Memory B cell (primary cell): ENCODE measurements at regions not wholly inside any gene's neighbourhood (a gene's known extent, or its start where the extent isn't known, plus 50 kb on each side); places are given as distances from the start of the nearest gene placed in this dataset.

Source experiments
- ATAC-seq: fragments of 150-1000 bp; cut with Tn5 transposase; 2 replicates; pipeline ENCODE4 v1.10.0; 2021; ENCODE audit warnings: low read depth, mild to moderate bottlenecking, moderate library complexity
- DNase-seq, 2 donors: peaks; one replicate each; pipeline ENCODE4 v3.0.0; 2022; ENCODE audit warnings: low spot score in 2 of 2
- H3K27ac Mint-ChIP-seq: one replicate; pipeline ENCODE4 v1.8.0; 2022; ENCODE audit warnings: mild to moderate bottlenecking, moderate library complexity, mixed read lengths
- H3K27me3 Mint-ChIP-seq: one replicate; pipeline ENCODE4 v1.8.0; 2022; ENCODE audit warnings: mixed read lengths
- H3K36me3 Mint-ChIP-seq: one replicate; pipeline ENCODE4 v1.8.0; 2022; ENCODE audit warnings: mild to moderate bottlenecking, mixed read lengths
- H3K4me1 Mint-ChIP-seq: one replicate; pipeline ENCODE4 v1.8.0; 2022; ENCODE audit warnings: mixed read lengths
- H3K4me3 Mint-ChIP-seq: one replicate; pipeline ENCODE4 v1.8.0; 2022; ENCODE audit warnings: mild to moderate bottlenecking, moderate library complexity, mixed read lengths
- H3K9me3 Mint-ChIP-seq: one replicate; pipeline ENCODE4 v1.8.0; 2022; ENCODE audit warnings: mixed read lengths

DNA sequence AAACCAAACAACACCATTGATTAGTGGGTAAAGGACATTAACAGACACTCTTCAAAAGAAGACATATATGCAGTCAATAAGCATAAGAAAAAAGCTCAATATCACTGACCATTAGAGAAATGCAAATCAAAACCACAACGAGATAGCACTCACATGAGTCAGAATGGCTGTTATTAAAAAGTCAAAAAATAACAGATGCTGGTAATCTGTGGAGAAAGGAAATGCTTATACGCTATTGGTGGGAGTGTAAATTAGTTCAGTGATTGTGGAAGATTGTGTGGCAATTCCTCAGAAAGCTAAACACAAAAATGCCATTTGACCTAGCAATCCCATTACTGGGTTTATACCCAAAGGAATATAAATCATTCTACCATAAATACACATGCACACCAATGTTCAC, 182.6 kb downstream of the TRPC6 start:
- DNase-seq (no peak), ATAC-seq (no peak)
- H3K36me3 Mint-ChIP-seq: no peaks in the 10 kb centered on the region
- H3K27ac Mint-ChIP-seq: no peak overlapping the region
- no peaks in the 10 kb centered on the region for H3K9me3 Mint-ChIP-seq
- no peak overlapping the region for H3K4me3 Mint-ChIP-seq
- H3K27me3 Mint-ChIP-seq: peaks cover 1% of the 10 kb centered on the region
- no peaks in the 10 kb centered on the region for H3K4me1 Mint-ChIP-seq

- ATAC-seq (no peak), DNase-seq (no peak)
- peaks cover 1% of the 10 kb centered on the region for H3K27me3 Mint-ChIP-seq
- peaks cover 3% of the 10 kb centered on the region for H3K9me3 Mint-ChIP-seq
- no peaks in the 10 kb centered on the region for H3K4me1 Mint-ChIP-seq
- no peaks in the 10 kb centered on the region for H3K36me3 Mint-ChIP-seq
- no peak overlapping the region for H3K4me3 Mint-ChIP-seq
- no peak overlapping the region for H3K27ac Mint-ChIP-seq
Observed at GRCh38 chr11:101397979-101398378, 185.8 kb downstream of the TRPC6 start.

GRCh38 chr11:101390539-101390938, 193.3 kb downstream of the TRPC6 start:
- Mint-ChIP-seq H3K27me3 (no peaks in the 10 kb centered on the region), H3K36me3 (no peaks in the 10 kb centered on the region), H3K9me3 (peaks cover 3% of the 10 kb centered on the region), H3K4me1 (no peaks in the 10 kb centered on the region), H3K4me3 (no peak overlapping the region), H3K27ac (no peak overlapping the region)
- no peak for ATAC-seq
- DNase-seq: no peak

- DNase-seq: no peak
- no peak overlapping the region for H3K4me3 Mint-ChIP-seq
- ATAC-seq: no peak
- H3K9me3 Mint-ChIP-seq: peaks cover 8% of the 10 kb centered on the region
- H3K36me3 Mint-ChIP-seq: peaks cover 2% of the 10 kb centered on the region
- H3K27ac Mint-ChIP-seq: no peak overlapping the region
- no peaks in the 10 kb centered on the region for H3K4me1 Mint-ChIP-seq
- H3K27me3 Mint-ChIP-seq: peaks cover 2% of the 10 kb centered on the region
Observed at GRCh38 chr11:101369835-101370234, 214.0 kb downstream of the TRPC6 start.

GRCh38 chr11:101363706-101364275, 220.0 kb downstream of the TRPC6 start:
- Mint-ChIP-seq H3K9me3 (peaks cover 20% of the 10 kb centered on the region), H3K4me3 (no peak overlapping the region), H3K27ac (no peak overlapping the region), H3K4me1 (no peaks in the 10 kb centered on the region), H3K27me3 (peaks cover 2% of the 10 kb centered on the region), H3K36me3 (peaks cover 2% of the 10 kb centered on the region)
- ATAC-seq: no peak
- no peak for DNase-seq

GRCh38 chr11:101362643-101363042, 221.2 kb downstream of the TRPC6 start:
- peaks cover 2% of the 10 kb centered on the region for H3K36me3 Mint-ChIP-seq
- peaks cover 24% of the 10 kb centered on the region for H3K9me3 Mint-ChIP-seq
- DNase-seq: no peak
- H3K4me3 Mint-ChIP-seq: no peak overlapping the region
- H3K27me3 Mint-ChIP-seq: no peaks in the 10 kb centered on the region
- no peak for ATAC-seq
- H3K4me1 Mint-ChIP-seq: no peaks in the 10 kb centered on the region
- no peak overlapping the region for H3K27ac Mint-ChIP-seq

DNA sequence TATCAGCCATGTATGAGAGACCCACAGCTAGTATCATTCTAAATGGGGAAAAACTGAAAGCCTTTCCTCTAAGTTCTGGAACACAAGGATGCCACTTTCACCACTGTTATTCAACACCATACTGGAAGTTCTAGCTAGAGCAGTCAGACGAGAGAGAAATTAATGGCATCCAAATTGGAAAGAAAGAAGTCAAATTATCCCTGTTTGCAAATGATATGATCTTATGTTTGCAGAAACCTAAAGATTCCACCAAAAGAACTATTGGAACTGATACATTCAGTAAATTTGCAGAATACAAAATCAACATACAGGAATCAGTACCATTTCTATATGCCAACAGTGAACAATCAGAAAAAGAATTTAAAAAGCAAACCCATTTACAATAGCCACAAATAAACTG, 226.0 kb downstream of the TRPC6 start:
- H3K27ac Mint-ChIP-seq: no peak overlapping the region
- ATAC-seq: no peak
- no peak overlapping the region for H3K4me3 Mint-ChIP-seq
- H3K36me3 Mint-ChIP-seq: no peaks in the 10 kb centered on the region
- no peak for DNase-seq
- H3K27me3 Mint-ChIP-seq: no peaks in the 10 kb centered on the region
- H3K9me3 Mint-ChIP-seq: peaks cover 17% of the 10 kb centered on the region
- H3K4me1 Mint-ChIP-seq: no peaks in the 10 kb centered on the region

- Mint-ChIP-seq H3K4me3 (no peak overlapping the region), H3K27ac (no peak overlapping the region), H3K9me3 (peaks cover 9% of the 10 kb centered on the region), H3K36me3 (no peaks in the 10 kb centered on the region), H3K4me1 (no peaks in the 10 kb centered on the region), H3K27me3 (no peaks in the 10 kb centered on the region)
- DNase-seq (no peak), ATAC-seq (no peak)
Observed at GRCh38 chr11:101354801-101355200, 225.2 kb upstream of the PGR start.

DNA sequence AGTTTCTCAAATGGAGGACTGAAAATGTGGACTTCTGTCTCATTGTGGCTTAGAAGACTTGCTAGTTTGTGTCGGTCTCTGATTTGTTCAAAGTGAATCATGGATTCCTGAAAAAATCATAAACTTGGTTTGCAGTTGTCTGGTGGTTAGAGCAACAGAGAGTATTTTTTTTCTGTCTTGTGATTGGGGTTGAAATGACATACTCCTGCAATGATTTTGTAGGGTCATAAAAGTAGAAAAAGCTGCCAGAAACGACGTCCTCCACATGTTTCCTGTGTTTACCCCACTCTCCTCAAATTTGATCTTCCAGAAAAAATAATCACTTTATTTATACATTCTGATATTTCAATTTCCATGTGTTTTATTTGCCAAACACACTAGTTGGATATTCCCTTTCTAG, 219.2 kb upstream of the PGR start:
- no peak overlapping the region for H3K27ac Mint-ChIP-seq
- peaks cover 1% of the 10 kb centered on the region for H3K27me3 Mint-ChIP-seq
- H3K9me3 Mint-ChIP-seq: no peaks in the 10 kb centered on the region
- no peaks in the 10 kb centered on the region for H3K4me1 Mint-ChIP-seq
- no peaks in the 10 kb centered on the region for H3K36me3 Mint-ChIP-seq
- no peak for ATAC-seq
- no peak overlapping the region for H3K4me3 Mint-ChIP-seq
- no peak for DNase-seq

- no peak overlapping the region for H3K4me3 Mint-ChIP-seq
- no peaks in the 10 kb centered on the region for H3K4me1 Mint-ChIP-seq
- H3K27me3 Mint-ChIP-seq: peaks cover 1% of the 10 kb centered on the region
- H3K27ac Mint-ChIP-seq: no peak overlapping the region
- ATAC-seq (no peak), DNase-seq (no peak)
- H3K36me3 Mint-ChIP-seq: no peaks in the 10 kb centered on the region
- peaks cover 4% of the 10 kb centered on the region for H3K9me3 Mint-ChIP-seq
Observed at GRCh38 chr11:101346591-101346990, 217.0 kb upstream of the PGR start.

DNA sequence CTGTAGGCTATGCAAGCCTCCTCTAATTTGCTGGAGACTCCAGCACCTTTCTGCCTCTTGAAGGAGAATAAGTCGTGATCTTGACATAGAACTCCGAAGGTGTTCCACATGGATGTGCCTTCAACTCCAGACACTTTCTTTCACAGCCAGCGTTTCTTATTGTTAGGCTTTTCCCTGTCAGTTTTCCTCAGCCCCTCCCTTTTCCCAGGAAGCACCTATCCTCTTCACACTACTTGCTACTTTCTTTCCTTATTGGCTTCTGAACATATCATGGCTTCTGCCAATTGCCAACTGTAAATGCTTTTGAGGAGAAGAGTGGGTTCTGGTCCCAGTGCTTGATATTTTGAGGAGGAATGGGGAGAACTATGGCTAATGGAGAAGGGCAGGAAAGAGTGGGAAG, 216.3 kb upstream of the PGR start:
- DNase-seq: no peak
- H3K27ac Mint-ChIP-seq: no peak overlapping the region
- no peaks in the 10 kb centered on the region for H3K36me3 Mint-ChIP-seq
- H3K9me3 Mint-ChIP-seq: peaks cover 4% of the 10 kb centered on the region
- ATAC-seq: no peak
- peaks cover 1% of the 10 kb centered on the region for H3K27me3 Mint-ChIP-seq
- H3K4me3 Mint-ChIP-seq: no peak overlapping the region
- no peaks in the 10 kb centered on the region for H3K4me1 Mint-ChIP-seq

GRCh38 chr11:101342307-101342706, 212.7 kb upstream of the PGR start:
- H3K27ac Mint-ChIP-seq: no peak overlapping the region
- H3K9me3 Mint-ChIP-seq: peaks cover 4% of the 10 kb centered on the region
- H3K4me1 Mint-ChIP-seq: no peaks in the 10 kb centered on the region
- ATAC-seq (no peak), DNase-seq (no peak)
- H3K27me3 Mint-ChIP-seq: no peaks in the 10 kb centered on the region
- no peak overlapping the region for H3K4me3 Mint-ChIP-seq
- no peaks in the 10 kb centered on the region for H3K36me3 Mint-ChIP-seq

GRCh38 chr11:101341578-101341977, 212.0 kb upstream of the PGR start:
- ATAC-seq (no peak), DNase-seq (no peak)
- no peaks in the 10 kb centered on the region for H3K4me1 Mint-ChIP-seq
- H3K27me3 Mint-ChIP-seq: no peaks in the 10 kb centered on the region
- no peaks in the 10 kb centered on the region for H3K36me3 Mint-ChIP-seq
- H3K4me3 Mint-ChIP-seq: no peak overlapping the region
- H3K27ac Mint-ChIP-seq: no peak overlapping the region
- H3K9me3 Mint-ChIP-seq: peaks cover 4% of the 10 kb centered on the region

DNA sequence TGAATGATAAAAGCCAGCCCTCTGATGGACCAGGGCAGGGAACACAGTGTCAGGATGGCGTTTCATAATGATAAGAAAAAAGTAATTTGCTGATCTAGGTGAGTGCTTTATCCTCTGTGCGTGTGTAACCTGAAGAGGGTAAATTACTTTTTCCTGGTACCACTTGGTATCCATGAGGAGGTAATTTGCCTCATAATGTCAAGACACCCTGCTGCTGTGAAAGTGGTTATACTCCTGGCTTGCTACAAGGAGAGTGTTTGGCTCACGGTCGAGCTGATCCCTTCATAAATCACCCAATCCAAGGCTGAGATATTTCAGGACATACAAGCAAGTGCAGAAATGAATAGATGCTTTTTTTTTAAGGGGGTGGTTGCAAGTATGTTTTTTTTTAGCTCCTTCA, 207.2 kb upstream of the PGR start:
- Mint-ChIP-seq H3K4me1 (no peaks in the 10 kb centered on the region), H3K27ac (no peak overlapping the region), H3K4me3 (no peak overlapping the region), H3K9me3 (no peaks in the 10 kb centered on the region), H3K36me3 (no peaks in the 10 kb centered on the region), H3K27me3 (no peaks in the 10 kb centered on the region)
- ATAC-seq (no peak), DNase-seq (no peak)

- H3K4me1 Mint-ChIP-seq: no peaks in the 10 kb centered on the region
- no peak for ATAC-seq
- H3K27ac Mint-ChIP-seq: no peak overlapping the region
- H3K36me3 Mint-ChIP-seq: no peaks in the 10 kb centered on the region
- H3K27me3 Mint-ChIP-seq: no peaks in the 10 kb centered on the region
- no peak overlapping the region for H3K4me3 Mint-ChIP-seq
- H3K9me3 Mint-ChIP-seq: no peaks in the 10 kb centered on the region
- DNase-seq: no peak
Observed at GRCh38 chr11:101336155-101336554, 206.5 kb upstream of the PGR start.
